ENCODE measurements at regions not wholly inside any gene's neighbourhood (a gene's known extent, or its start where the extent isn't known, plus 50 kb on each side); places are given as distances from the start of the nearest gene placed in this dataset.
"Not testable (repeated sequence)": the region's sequence is repeated elsewhere in the genome, so short reads cannot be mapped to it uniquely, and the experiment has no call there.

- DNase-seq (ENCODE audit: insufficient read length, low spot score): no peak
- FAIRE-seq: no peak
These were observed 416.3 kb downstream of the BUD13 start for GRCh38 chr11:116356451-116356850.

GRCh38 chr11:116355104-116355503 is 417.7 kb downstream of the BUD13 start:
- FAIRE-seq (no peak), DNase-seq (ENCODE audit: insufficient read length, low spot score) (no peak)

GRCh38 chr11:116353589-116353988 is 419.2 kb downstream of the BUD13 start:
- no peak for FAIRE-seq

GRCh38 chr11:116352881-116353280 is 419.9 kb downstream of the BUD13 start:
- DNase-seq (ENCODE audit: insufficient read length, low spot score): no peak
- FAIRE-seq: no peak

More at GRCh38 chr11:116353589-116353988, 419.2 kb downstream of the BUD13 start:
- DNase-seq (ENCODE audit: insufficient read length, low spot score): no peak

GRCh38 chr11:116348226-116348625 is 424.6 kb downstream of the BUD13 start:
- FAIRE-seq (no peak), DNase-seq (ENCODE audit: insufficient read length, low spot score) (no peak)

- DNase-seq (ENCODE audit: insufficient read length, low spot score) (no peak), FAIRE-seq (no peak)
These were observed 427.2 kb downstream of the BUD13 start for GRCh38 chr11:116345575-116345974.

DNA sequence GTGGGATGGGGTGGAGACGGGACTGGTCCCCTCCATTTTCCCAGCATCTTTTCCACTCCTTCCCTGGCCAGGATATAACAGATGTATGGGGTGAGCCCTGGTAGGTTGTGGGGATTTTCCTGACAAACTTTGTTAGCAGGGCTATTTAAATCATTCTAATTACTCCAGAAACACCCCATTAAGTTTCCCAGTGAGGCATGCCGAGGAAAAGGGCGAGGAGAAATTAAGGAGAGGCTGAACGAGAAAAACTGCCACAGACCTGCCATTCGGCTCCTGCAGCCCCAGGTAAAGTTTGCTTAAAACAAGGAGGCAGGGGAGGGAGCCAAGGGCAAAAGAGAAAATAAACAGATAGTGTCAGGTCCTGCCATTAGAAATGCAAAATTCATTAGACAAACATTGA is 428.2 kb downstream of the BUD13 start:
- no peak for FAIRE-seq
- no peak for DNase-seq (ENCODE audit: insufficient read length, low spot score)

DNA sequence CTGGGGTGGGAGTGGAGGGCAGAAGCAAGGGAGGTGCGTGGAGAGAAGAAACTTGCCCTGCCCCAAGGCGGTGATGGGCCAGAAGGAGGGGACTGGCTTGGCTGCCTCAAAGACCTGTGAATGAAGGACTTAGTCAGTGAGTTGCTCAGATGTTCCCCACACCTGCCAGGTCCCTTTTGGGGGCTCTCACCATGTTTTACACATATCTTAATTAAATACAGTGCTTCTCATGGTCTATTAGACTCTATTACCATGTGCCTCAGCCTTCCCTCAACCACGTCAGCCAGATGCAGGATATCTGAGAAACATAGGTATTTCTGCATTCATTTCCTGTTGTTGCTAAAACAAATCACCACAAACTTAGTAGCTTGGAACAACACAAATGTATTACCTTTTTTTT is 429.5 kb downstream of the BUD13 start:
- FAIRE-seq: no peak
- DNase-seq (ENCODE audit: insufficient read length, low spot score): no peak

- DNase-seq (ENCODE audit: insufficient read length, low spot score) (no peak), FAIRE-seq (no peak)
These were observed 430.6 kb downstream of the BUD13 start for GRCh38 chr11:116342148-116342547.

DNA sequence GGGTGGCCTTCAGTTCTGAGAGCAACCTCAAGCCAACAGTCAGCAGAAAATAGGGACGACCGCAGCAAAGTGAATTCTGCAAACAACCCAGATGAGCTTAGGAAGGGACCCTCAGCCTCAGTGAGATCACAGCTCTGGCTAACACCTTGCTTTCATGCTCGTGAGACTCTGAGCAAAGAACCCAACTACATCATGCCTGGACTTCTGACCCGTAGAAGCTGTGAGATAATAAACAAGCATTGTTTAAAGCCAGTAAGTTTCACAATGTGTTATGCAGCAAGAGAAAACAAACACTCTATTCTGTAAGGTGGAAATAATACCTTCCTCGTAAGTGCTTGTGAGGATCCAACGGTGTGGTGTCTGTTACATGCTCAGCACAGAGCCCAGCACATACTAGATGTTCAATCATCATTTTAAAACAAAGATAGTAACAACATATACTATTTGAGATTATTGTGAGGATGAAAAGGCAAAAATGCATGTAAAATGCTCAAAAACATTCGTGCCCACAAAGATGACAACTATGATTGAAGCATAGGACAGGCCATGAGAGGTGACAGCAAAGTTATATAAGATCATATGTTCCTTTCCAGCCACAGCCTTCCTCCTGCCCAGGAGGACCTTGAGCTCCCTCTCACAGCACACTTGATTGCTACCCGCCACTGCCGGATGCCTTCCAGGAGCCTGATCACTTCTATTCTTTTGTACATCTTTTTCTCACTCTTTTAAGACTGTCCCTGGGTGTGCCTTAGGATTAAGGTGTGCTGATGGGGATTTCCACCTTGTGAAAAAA is 433.3 kb downstream of the BUD13 start:
- no peak for DNase-seq (ENCODE audit: insufficient read length, low spot score)

DNA sequence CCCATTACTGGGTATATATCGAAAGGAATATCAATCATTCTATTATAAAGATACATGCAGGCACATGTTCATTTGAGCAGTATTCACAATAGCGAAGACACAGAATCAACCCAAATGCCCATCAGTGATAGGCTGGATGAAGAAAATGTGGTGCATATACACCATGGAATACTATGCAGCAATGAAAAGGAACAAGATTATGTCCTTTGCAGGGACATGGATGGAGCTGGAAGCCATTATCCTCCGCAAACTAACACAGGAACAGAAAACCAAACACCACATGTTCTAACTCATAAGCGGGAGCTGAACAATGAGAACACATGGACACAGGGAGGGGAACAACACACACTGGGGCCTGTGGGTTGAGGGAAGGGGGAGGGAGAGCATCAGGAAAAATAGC is 434.3 kb downstream of the BUD13 start:
- DNase-seq (ENCODE audit: insufficient read length, low spot score); FAIRE-seq: not testable (repeated sequence)

More for the DNA sequence above, 433.3 kb downstream of the BUD13 start:
- FAIRE-seq: no peak

- no peak for DNase-seq (ENCODE audit: insufficient read length, low spot score)
These were observed 436.2 kb downstream of the BUD13 start for GRCh38 chr11:116336540-116336939.

DNA sequence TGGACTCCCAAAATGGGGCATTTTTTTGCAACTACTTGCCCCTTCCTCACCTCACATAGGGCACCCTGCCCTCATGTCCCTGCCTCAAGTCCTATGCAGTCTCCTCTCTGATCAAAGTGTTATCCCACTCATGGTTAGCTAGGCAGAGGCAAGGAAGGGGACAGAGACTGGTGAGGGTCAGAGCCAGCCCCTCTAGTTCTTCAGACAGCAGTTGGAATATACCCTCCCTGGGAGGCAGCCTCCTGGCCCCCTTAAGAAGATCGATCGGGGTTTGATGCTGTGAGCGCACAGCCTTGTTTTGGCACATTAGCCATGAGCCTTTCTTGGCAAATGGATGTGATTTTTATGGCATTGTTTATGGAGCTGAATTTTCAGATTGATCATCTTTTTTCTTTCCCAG is 436.9 kb downstream of the BUD13 start:
- DNase-seq (ENCODE audit: insufficient read length, low spot score): no peak
- FAIRE-seq: no peak

More at GRCh38 chr11:116336540-116336939, 436.2 kb downstream of the BUD13 start:
- no peak for FAIRE-seq

DNA sequence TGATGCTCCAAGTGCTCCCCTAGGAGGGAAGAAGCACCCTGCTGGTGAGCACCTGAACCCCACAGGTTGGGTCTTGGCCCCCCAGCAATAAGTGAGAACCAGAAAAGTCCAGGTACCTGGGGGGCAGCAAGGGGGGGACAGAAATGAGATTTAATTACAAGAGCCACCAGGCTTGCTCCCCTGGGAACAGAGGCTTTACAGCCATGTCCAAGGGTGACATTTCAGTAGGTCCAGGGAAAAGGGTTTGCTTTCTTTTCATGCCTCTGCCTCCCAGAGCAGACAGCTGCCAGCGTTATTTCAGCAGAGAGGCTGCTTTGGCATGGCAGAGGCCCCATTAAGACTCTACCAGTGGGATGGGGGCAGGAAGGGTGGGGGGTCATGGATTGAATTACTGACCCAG is 437.7 kb downstream of the BUD13 start:
- FAIRE-seq (no peak), DNase-seq (ENCODE audit: insufficient read length, low spot score) (no peak)

DNA sequence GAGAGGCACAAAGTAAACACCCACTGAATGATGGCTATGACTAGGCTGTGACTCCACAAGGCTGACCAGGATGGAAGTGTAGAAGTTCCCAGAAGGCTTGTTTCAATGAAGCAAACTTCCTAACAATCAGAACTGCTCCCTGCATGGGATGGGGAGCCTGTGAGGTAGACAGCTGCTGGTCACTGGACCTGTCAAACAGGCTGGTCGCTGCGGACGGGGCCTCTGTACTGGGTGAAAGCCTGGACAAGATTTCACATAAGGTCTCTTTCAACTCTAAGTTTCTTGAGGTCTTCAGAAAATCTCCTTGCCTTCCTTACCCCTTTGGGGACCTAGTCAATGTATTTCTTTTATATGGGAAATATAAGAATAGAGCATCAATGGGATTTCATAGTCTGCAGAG is 438.2 kb downstream of the BUD13 start:
- FAIRE-seq: no peak

DNA sequence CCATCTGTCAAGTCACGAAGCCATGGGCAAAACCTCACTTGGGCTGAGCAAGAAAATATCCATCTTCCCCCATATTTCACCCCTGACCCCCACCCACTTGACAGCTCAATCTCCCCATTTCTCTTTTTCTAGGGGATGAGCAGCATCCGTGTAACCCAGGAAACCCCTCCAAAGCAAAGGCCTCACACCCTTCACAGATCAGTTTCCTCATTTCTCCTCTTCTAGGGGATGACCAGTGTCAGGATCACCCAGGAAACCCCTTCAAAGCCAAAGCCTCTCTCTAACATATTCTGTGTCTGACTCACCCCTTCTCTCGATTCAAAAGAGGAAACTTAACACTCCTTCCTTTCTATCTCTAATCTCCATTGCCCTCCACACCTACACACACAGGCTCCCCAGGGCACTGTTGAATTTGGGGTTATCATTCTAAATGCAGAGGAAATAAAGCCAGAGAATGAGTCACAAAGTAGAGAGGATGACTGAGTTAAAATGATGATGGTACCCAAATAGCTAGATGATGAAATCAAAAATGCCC is 439.7 kb downstream of the BUD13 start:
- DNase-seq (ENCODE audit: insufficient read length, low spot score): no peak
- FAIRE-seq: no peak

More for the DNA sequence above, 438.2 kb downstream of the BUD13 start:
- no peak for DNase-seq (ENCODE audit: insufficient read length, low spot score)

DNA sequence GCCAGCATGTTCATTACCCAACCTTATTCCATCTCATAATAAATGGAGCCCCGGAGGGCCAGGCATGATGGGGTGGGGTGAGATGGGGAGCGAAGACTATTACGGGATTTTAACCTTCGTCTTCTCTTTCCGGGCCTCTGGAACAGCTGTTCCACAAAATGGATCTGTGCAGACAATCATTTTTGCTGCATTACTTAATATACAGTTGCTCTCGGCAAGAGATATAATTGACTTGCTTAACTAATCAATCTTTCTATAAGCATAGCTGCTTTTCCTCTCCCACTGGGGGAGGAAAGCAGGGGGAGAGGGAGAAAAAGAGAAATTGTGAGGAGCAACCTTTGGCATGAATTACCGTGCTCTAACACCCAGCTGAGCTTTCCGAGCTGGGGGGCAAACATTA is 440.4 kb downstream of the BUD13 start:
- FAIRE-seq: no peak

GRCh38 chr11:116331381-116331780 is 441.4 kb downstream of the BUD13 start:
- DNase-seq (ENCODE audit: insufficient read length, low spot score): no peak

More for the DNA sequence above, 440.4 kb downstream of the BUD13 start:
- DNase-seq (ENCODE audit: insufficient read length, low spot score): no peak

GRCh38 chr11:116330439-116331185 is 442.2 kb downstream of the BUD13 start:
- FAIRE-seq: no peak
- no peak for DNase-seq (ENCODE audit: insufficient read length, low spot score)

More at GRCh38 chr11:116331381-116331780, 441.4 kb downstream of the BUD13 start:
- FAIRE-seq: no peak

DNA sequence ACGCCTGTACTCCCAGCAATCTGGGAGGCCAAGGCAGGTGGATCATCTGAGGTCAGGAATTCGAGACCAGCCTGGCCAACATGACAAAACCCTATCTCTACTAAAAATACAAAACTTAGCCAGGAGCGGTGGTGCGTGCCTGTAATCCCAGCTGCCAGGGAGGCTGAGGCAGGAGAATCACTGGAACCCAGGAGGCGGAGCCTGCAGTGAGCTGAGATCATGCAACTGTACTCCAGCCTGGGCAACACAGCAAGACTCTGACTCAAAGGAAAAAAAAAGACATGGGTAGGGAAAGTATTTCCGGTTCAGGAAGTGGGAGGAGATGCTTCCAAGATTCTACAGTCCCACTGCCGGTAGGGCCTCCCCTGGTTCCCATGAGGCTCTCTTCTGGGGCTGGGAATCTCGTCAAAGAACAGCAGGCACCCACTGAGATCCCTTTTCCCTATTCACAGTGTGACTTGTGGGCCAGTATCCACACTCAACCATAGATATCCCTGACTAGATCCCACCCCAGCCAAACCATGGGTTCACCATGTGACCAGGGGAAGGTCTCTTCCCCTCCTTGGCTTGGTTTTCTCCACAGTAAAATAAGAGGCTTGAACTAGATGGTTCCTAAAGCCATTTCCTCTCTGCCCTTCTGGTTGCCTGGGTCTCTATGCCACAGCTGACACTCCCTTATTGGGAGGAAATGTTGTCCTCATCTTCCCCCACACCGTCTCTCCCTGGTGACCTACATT is 443.3 kb downstream of the BUD13 start:
- FAIRE-seq: no peak
- DNase-seq (ENCODE audit: insufficient read length, low spot score): no peak

GRCh38 chr11:116328851-116329250 is 443.9 kb downstream of the BUD13 start:
- no peak for FAIRE-seq
- DNase-seq (ENCODE audit: insufficient read length, low spot score): no peak
